SK-N-SH (cell line): ENCODE measurements at regions not wholly inside any gene's neighbourhood (a gene's known extent, or its start where the extent isn't known, plus 50 kb on each side); places are given as distances from the start of the nearest gene placed in this dataset.

Experiments used
- CTCF ChIA-PET: fragments of 300-600, 350-600 bp; formaldehyde crosslinking; extraction: SDS; loops from one replicate; lab custom pipeline; 2021; lab: Yijun Ruan, JAX
- POLR2A ChIA-PET: fragments of 350-600 bp; sonication (Branson Sonifier 250); formaldehyde crosslinking; extraction: SDS; loops from one replicate; lab custom pipeline; 2020; ENCODE audit warnings: antibody characterized with exemption, inconsistent platforms; lab: Yijun Ruan, JAX
- DNase-seq: peaks from one replicate; pipeline ENCODE4 v3.0.0; 2012
- H2AFZ ChIP-seq: fragments of 200-600 bp; sonication (generic); 2 replicates; pipeline ENCODE4 v1.8.1; 2016; ENCODE audit warnings: antibody characterized with exemption, mild to moderate bottlenecking, low read depth
- H3F3A ChIP-seq: fragments of 200-600 bp; sonication (generic); replicated peaks from 2 replicates; pipeline ENCODE3; 2016; ENCODE audit warnings: antibody characterized with exemption, mild to moderate bottlenecking; ENCODE audit not compliant: insufficient read depth
- H3K27ac ChIP-seq, 2 experiments: fragments of 200-500 bp in 1 of 2; fragments of 200-600 bp in 1 of 2; sonication (Bioruptor generic) in 1 of 2; sonication (generic), shearing (Covaris generic) in 1 of 2; 2 replicates each; pipeline versions ENCODE4 v1.5.1 to v1.6.1; 2014 to 2016; ENCODE audit warnings: low read depth in 2 of 2, inconsistent platforms in 1 of 2, low read length in 1 of 2, mild to moderate bottlenecking in 1 of 2, mixed read lengths in 1 of 2
- H3K27me3 ChIP-seq: fragments of 200-600 bp; sonication (generic), shearing (Covaris generic); 2 replicates; pipeline ENCODE4 v1.6.1; 2016; ENCODE audit warnings: mixed run types; ENCODE audit not compliant: insufficient read depth
- H3K36me3 ChIP-seq, 2 experiments: fragments of 200-500 bp in 1 of 2; fragments of 200-600 bp in 1 of 2; sonication (Bioruptor generic) in 1 of 2; sonication (generic) in 1 of 2; replicated peaks in 1 of 2; 2 replicates each; pipeline versions ENCODE3 to v1.5.1; 2014 to 2016; ENCODE audit warnings: low read length in 1 of 2, mild to moderate bottlenecking in 1 of 2; ENCODE audit not compliant: insufficient read depth in 2 of 2, control insufficient read depth in 1 of 2
- H3K4me1 ChIP-seq, 2 experiments: fragments of 200-500 bp in 1 of 2; fragments of 200-600 bp in 1 of 2; sonication (Bioruptor generic) in 1 of 2; sonication (generic), shearing (Covaris generic) in 1 of 2; 2 replicates each; pipeline versions ENCODE4 v1.5.1 to v1.6.1; 2014 to 2016; ENCODE audit warnings: low read depth in 1 of 2, low read length in 1 of 2, mixed run types in 1 of 2; ENCODE audit not compliant: insufficient read depth in 2 of 2, control insufficient read depth in 1 of 2
- H3K4me2 ChIP-seq: fragments of 200-600 bp; sonication (generic), shearing (Covaris generic); 2 replicates; pipeline ENCODE4 v1.6.1; 2017; ENCODE audit warnings: mixed run types
- H3K4me3 ChIP-seq, 2 experiments: fragments of 200-500 bp in 1 of 2; fragments of 200-600 bp in 1 of 2; sonication (Bioruptor generic) in 1 of 2; sonication (generic), shearing (Covaris generic) in 1 of 2; 2 replicates each; pipeline versions ENCODE4 v1.5.1 to v1.8.1; 2014 to 2016; ENCODE audit warnings: low read depth in 2 of 2, inconsistent platforms in 1 of 2, low read length in 1 of 2, mild to moderate bottlenecking in 1 of 2, mixed read lengths in 1 of 2, moderate library complexity in 1 of 2
- H3K79me2 ChIP-seq: fragments of 200-600 bp; sonication (generic); 2 replicates; pipeline ENCODE4 v1.8.1; 2017; ENCODE audit warnings: mild to moderate bottlenecking; ENCODE audit not compliant: insufficient read depth
- H3K9ac ChIP-seq: fragments of 200-600 bp; sonication (generic); 2 replicates; pipeline ENCODE4 v1.6.1; 2017; ENCODE audit warnings: mixed run types
- H3K9me2 ChIP-seq: fragments of 200-600 bp; sonication (generic); 2 replicates; pipeline ENCODE4 v1.6.1; 2017; ENCODE audit warnings: mixed run types
- H3K9me3 ChIP-seq: fragments of 200-600 bp; sonication (generic); 2 replicates; pipeline ENCODE4 v1.6.1; 2017; ENCODE audit warnings: mixed run types, mild to moderate bottlenecking, moderate library complexity
- H4K20me1 ChIP-seq: fragments of 200-600 bp; sonication (generic); 2 replicates; pipeline ENCODE4 v1.6.1; 2017; ENCODE audit warnings: mild to moderate bottlenecking, mixed run types; ENCODE audit not compliant: insufficient read depth
- EZH2phosphoT487 ChIP-seq: fragments of 200-600 bp; sonication (generic); IDR thresholded peaks from 2 replicates; pipeline ENCODE4 v1.6.1; 2017; ENCODE audit warnings: low read depth, mixed run types, mild to moderate bottlenecking, antibody characterized with exemption, moderate library complexity, borderline replicate concordance
- FOSL2 ChIP-seq: IDR thresholded peaks from 2 replicates; pipeline ENCODE4 v1.4.0; 2012; ENCODE audit warnings: low read depth, mild to moderate bottlenecking, moderate library complexity, borderline replicate concordance
- GABPA ChIP-seq: IDR thresholded peaks from 2 replicates; pipeline ENCODE4 v1.4.0; 2012; ENCODE audit warnings: low read depth, mild to moderate bottlenecking
- IRF3 ChIP-seq: fragments of 150-350 bp; IDR thresholded peaks from 2 replicates; pipeline ENCODE4 v1.6.1; 2016; ENCODE audit warnings: mild to moderate bottlenecking, low read depth, low read length
- MXI1 ChIP-seq: IDR thresholded peaks from 2 replicates; pipeline ENCODE4 v1.6.1; 2012; ENCODE audit warnings: mild to moderate bottlenecking, low read depth, low read length, improper control_type of control experiment
- PBX3 ChIP-seq: IDR thresholded peaks from 2 replicates; pipeline ENCODE4; 2012
- RAD21 ChIP-seq: IDR thresholded peaks from 2 replicates; pipeline ENCODE4 v1.6.1; 2012; ENCODE audit warnings: mild to moderate bottlenecking, low read length
- RCOR1 ChIP-seq: fragments of 150-350 bp; IDR thresholded peaks from 2 replicates; pipeline ENCODE4 v1.6.1; 2017; ENCODE audit warnings: antibody characterized with exemption, low read length
- REST ChIP-seq: IDR thresholded peaks from 2 replicates; pipeline ENCODE4 v1.6.1; 2012; ENCODE audit warnings: mild to moderate bottlenecking, low read depth, low read length, moderate library complexity
- SIN3A ChIP-seq: IDR thresholded peaks from 2 replicates; pipeline ENCODE4 v1.6.1; 2012; ENCODE audit warnings: low read depth, mild to moderate bottlenecking, low read length, moderate library complexity, borderline replicate concordance
- TCF12 ChIP-seq: IDR thresholded peaks from 2 replicates; pipeline ENCODE4 v1.4.0; 2012
- USF1 ChIP-seq: IDR thresholded peaks from 2 replicates; pipeline ENCODE4 v1.4.0; 2012; ENCODE audit warnings: low read depth, borderline replicate concordance
- ZBTB33 ChIP-seq: IDR thresholded peaks from 2 replicates; pipeline ENCODE4 v1.4.0; 2012; ENCODE audit warnings: low read depth, borderline replicate concordance
- WGBS: methylation state at CpG from one replicate; pipeline ENCODE4 v1.1.6; 2017; ENCODE audit warnings: low lambda C conversion rate; 5-methylcytosine and 5-hydroxymethylcytosine counted together

GRCh38 chr1:199792874-199793273, 234.6 kb upstream of the NR5A2 start:
- H2AFZ ChIP-seq, result no peak overlapping the region
- H3K27me3 ChIP-seq, result no peaks in the 10 kb centered on the region
- no peaks in the 10 kb centered on the region for H3K4me1 ChIP-seq
- no peak overlapping the region for H3K4me2 ChIP-seq
- H3K4me3 ChIP-seq, result no peak overlapping the region
- ChIA-PET CTCF (no interaction called here), POLR2A (no interaction called here)
- no peak for DNase-seq
- H3F3A ChIP-seq, result no peaks in the 10 kb centered on the region
- no peak overlapping the region for H3K27ac ChIP-seq
- TF ChIP-seq USF1 (no peak), FOSL2 (no peak), GABPA (no peak), EZH2phosphoT487 (no peak), IRF3 (no peak), SIN3A (no peak), REST (no peak), RAD21 (no peak), RCOR1 (no peak), MXI1 (no peak), PBX3 (no peak), ZBTB33 (no peak), TCF12 (no peak)
- no peak overlapping the region for H3K9ac ChIP-seq
- H3K9me2 ChIP-seq, result no peaks in the 10 kb centered on the region
- no peaks in the 10 kb centered on the region for H3K79me2 ChIP-seq
- 70% methylated on average over 1 of the region's 1 CpG for WGBS
- H3K36me3 ChIP-seq, result no peaks in the 10 kb centered on the region
- no peaks in the 10 kb centered on the region for H4K20me1 ChIP-seq
- no peaks in the 10 kb centered on the region for H3K9me3 ChIP-seq
